ENCODE measurements at regions not wholly inside any gene's neighbourhood (a gene's known extent, or its start where the extent isn't known, plus 50 kb on each side); places are given as distances from the start of the nearest gene placed in this dataset.

DNA sequence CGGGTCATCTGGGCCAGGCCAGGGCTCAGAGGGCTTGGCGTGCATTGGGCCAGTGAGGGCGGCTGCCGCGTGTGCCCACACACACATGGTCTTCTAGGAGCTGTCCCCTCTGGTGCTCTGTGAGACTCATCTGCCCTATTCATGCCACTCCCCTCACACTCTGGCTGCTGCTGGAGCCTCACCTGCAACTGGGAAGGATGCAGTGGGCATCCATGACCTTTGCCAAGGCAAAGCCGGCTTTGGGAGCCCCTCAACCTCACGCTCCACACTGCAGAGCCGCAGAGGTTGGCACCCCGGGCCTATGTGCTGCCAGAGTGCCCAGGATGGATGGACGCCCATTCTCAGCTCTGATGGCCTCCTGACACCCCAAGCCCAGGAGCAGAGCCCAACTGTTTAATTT lies 330.2 kb upstream of the SALL3 start:
- Histone ChIP-seq H3K27ac (no peak overlapping the region), H3K36me3 (no peaks in the 10 kb centered on the region), H3K27me3 (no peaks in the 10 kb centered on the region), H3K4me3 (no peak overlapping the region), H3K9me3 (peaks cover 3% of the 10 kb centered on the region), H3K4me1 (no peaks in the 10 kb centered on the region)
- DNase-seq (ENCODE audit: extremely low spot score in 2 of 2), result no peak
- intact Hi-C loops (cut with DNase I), result no loop called here
- TF ChIP-seq POLR2A (IDR thresholded peaks at IDR 0.05), result no peak
- TF ChIP-seq, protein P1, sequence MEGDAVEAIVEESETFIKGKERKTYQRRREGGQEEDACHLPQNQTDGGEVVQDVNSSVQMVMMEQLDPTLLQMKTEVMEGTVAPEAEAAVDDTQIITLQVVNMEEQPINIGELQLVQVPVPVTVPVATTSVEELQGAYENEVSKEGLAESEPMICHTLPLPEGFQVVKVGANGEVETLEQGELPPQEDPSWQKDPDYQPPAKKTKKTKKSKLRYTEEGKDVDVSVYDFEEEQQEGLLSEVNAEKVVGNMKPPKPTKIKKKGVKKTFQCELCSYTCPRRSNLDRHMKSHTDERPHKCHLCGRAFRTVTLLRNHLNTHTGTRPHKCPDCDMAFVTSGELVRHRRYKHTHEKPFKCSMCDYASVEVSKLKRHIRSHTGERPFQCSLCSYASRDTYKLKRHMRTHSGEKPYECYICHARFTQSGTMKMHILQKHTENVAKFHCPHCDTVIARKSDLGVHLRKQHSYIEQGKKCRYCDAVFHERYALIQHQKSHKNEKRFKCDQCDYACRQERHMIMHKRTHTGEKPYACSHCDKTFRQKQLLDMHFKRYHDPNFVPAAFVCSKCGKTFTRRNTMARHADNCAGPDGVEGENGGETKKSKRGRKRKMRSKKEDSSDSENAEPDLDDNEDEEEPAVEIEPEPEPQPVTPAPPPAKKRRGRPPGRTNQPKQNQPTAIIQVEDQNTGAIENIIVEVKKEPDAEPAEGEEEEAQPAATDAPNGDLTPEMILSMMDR (IDR thresholded peaks at IDR 0.05), result no peak
- no peak for TF ChIP-seq POLR2AphosphoS5 (IDR thresholded peaks at IDR 0.05; ENCODE audit: insufficient read depth in 1 of 2, low read depth in 1 of 2)

DNA sequence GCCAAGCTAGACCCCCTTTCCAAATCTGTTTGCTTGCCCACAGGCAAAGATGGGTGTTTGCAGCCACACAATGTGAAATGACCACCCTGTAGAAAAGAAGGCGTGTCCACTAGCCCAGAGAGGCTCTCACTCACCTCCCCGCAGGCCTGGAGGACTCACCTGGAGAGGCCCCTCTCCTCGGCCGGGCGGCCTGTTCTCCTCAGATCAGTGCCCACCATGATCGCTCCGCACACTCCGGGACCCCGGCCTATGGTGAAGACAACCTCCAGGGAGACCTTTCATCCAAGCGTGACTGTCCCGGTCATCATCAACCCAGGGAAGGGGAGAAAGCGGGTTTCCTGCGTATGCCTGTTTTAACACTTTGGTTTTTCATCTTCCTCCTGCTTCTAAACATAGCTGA lies 328.7 kb upstream of the SALL3 start:
- H3K9me3 ChIP-seq, result peaks cover 3% of the 10 kb centered on the region
- no peak for DNase-seq (ENCODE audit: extremely low spot score in 2 of 2)
- no peaks in the 10 kb centered on the region for H3K27me3 ChIP-seq
- H3K36me3 ChIP-seq, result no peaks in the 10 kb centered on the region
- intact Hi-C loops (cut with DNase I), result no loop called here
- H3K4me3 ChIP-seq, result no peak overlapping the region
- TF ChIP-seq POLR2AphosphoS5 (IDR thresholded peaks at IDR 0.05; ENCODE audit: insufficient read depth in 1 of 2, low read depth in 1 of 2), result no peak
- TF ChIP-seq, protein P1 (IDR thresholded peaks at IDR 0.05), result no peak
- TF ChIP-seq POLR2A (IDR thresholded peaks at IDR 0.05), result no peak
- H3K4me1 ChIP-seq, result no peaks in the 10 kb centered on the region
- no peak overlapping the region for H3K27ac ChIP-seq

DNA sequence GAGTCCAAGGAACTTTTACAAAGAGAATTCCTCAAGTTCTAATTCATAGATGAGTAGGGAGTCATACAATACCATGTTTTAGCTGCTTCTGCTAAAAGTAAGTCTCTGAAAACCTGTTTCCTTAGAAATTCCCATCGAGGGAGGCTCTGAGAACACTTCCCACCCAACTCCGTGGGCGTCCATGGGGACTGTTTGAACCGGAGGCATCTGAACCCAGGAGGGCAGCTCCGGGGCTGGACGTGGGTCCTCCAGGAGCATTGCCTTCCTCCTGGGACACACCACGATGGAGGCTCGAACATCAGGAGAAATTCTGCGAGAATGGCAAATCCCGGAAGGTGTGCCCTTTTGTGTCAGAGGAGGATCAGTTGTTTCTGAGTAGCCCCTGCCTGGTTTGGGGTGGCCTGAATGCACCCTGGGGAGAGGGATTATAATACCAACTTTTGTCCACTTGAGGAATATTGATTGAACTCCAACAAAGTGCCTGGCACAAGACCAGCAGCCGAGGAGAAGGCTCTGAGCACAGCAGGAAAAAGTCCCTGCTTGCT lies 327.5 kb upstream of the SALL3 start:
- DNase-seq (ENCODE audit: extremely low spot score in 2 of 2), result no peak
- Histone ChIP-seq H3K9me3 (peaks cover 3% of the 10 kb centered on the region), H3K27me3 (no peaks in the 10 kb centered on the region), H3K4me1 (no peaks in the 10 kb centered on the region), H3K36me3 (no peaks in the 10 kb centered on the region), H3K4me3 (no peak overlapping the region), H3K27ac (no peak overlapping the region)
- no peak for TF ChIP-seq POLR2A (IDR thresholded peaks at IDR 0.05)
- TF ChIP-seq, protein P1 (IDR thresholded peaks at IDR 0.05), result no peak
- no peak for TF ChIP-seq POLR2AphosphoS5 (IDR thresholded peaks at IDR 0.05; ENCODE audit: insufficient read depth in 1 of 2, low read depth in 1 of 2)
- intact Hi-C loops (cut with DNase I), result no loop called here

DNA sequence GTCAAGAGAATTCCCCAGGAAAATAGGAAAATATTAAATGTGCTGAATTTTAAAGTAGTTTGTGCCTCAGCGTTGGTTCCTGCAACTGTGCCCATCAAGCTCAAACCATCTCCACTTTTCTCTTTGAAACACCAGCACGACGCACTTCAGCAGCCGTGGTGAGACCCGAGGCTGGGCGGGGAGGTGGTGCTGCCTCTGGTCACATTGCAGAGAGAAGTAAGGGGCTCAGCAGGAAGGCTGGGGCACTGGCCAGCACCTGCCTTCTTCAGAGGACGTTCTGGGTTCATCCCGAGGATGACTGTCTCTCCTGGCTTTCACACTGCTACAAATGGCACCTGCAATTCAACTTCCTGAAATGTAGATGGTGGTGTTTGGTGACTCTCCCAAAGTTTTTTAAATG lies 323.7 kb upstream of the SALL3 start:
- Histone ChIP-seq H3K4me1 (no peaks in the 10 kb centered on the region), H3K27ac (no peak overlapping the region), H3K9me3 (peaks cover 3% of the 10 kb centered on the region), H3K27me3 (no peaks in the 10 kb centered on the region), H3K4me3 (no peak overlapping the region), H3K36me3 (no peaks in the 10 kb centered on the region)
- intact Hi-C loops (cut with DNase I), result no loop called here
- no peak for TF ChIP-seq POLR2AphosphoS5 (IDR thresholded peaks at IDR 0.05; ENCODE audit: insufficient read depth in 1 of 2, low read depth in 1 of 2)
- TF ChIP-seq, protein P1 (IDR thresholded peaks at IDR 0.05), result no peak
- no peak for TF ChIP-seq POLR2A (IDR thresholded peaks at IDR 0.05)
- no peak for DNase-seq (ENCODE audit: extremely low spot score in 2 of 2)

DNA sequence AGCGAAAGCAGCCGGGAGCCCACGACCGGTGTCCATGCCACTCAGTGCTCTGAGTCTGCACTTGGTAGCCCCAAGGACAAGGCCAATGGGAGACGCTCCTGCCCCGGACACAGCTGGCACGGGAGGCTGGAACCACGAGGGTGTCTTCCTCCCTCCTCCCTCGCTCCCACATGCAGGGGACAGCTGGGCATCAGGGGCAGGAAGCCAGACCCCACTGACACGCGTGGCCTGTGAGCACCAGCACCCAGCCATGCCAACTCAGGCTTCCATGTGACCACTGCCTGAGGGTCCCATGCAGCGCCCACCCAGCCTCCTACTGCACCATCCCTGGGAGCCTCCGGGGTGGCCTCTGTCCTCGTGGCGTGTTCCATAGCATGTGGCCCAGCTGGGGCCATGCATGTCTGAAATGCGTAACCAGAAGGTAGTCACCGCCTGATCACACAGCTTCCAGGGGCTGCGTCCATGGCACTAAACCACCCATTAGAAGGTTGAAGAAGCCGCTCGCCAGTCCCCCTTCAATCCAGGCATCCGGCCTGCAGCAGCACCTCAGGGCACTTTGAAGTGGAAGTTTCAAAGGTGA lies 323.2 kb upstream of the SALL3 start:
- H3K4me3 ChIP-seq, result no peak overlapping the region
- TF ChIP-seq POLR2AphosphoS5 (IDR thresholded peaks at IDR 0.05; ENCODE audit: insufficient read depth in 1 of 2, low read depth in 1 of 2), result no peak
- TF ChIP-seq, protein P1 (IDR thresholded peaks at IDR 0.05), result no peak
- TF ChIP-seq POLR2A (IDR thresholded peaks at IDR 0.05), result no peak
- no peak for DNase-seq (ENCODE audit: extremely low spot score in 2 of 2)
- no peak overlapping the region for H3K27ac ChIP-seq
- intact Hi-C loops (cut with DNase I), result no loop called here
- peaks cover 3% of the 10 kb centered on the region for H3K9me3 ChIP-seq
- H3K4me1 ChIP-seq, result no peaks in the 10 kb centered on the region
- no peaks in the 10 kb centered on the region for H3K27me3 ChIP-seq
- no peaks in the 10 kb centered on the region for H3K36me3 ChIP-seq

All from vagina (tissue), 2 donors.